SKM-1 (cell line): ENCODE measurements at regions not wholly inside any gene's neighbourhood (a gene's known extent, or its start where the extent isn't known, plus 50 kb on each side); places are given as distances from the start of the nearest gene placed in this dataset.
"Not testable (repeated sequence)": the region's sequence is repeated elsewhere in the genome, so short reads cannot be mapped to it uniquely, and the experiment has no call there.

ENCODE experiments used
- DNase-seq: peaks from one replicate; lab custom pipeline; 2025; ENCODE audit not compliant: unreplicated experiment; lab: John Stamatoyannopoulos, UW

- DNase-seq = no peak
These were observed 468.8 kb upstream of the KIF2B start for GRCh38 chr17:53353919-53354351.

- DNase-seq = no peak
These were observed 477.9 kb upstream of the KIF2B start for GRCh38 chr17:53344778-53345177.

DNA sequence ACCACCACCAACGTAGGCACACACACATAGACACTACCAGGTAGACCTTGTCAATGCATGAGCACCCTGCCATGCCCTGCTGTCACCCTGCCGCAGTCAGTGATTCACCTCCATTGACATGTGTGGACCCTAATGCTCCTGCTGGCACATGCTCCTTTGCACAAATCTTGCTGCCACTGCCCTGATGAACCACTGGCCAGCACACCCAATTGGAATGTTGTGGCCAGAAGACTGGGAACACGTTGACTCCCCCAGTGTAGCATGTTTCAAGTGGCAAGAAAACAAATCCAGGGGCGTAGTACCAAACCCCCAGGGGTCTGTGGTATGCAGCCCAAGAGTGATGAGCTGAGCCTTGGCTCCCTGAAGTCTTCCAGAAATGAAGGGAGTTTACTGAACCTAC, 486.4 kb upstream of the KIF2B start:
- DNase-seq = no peak

DNA sequence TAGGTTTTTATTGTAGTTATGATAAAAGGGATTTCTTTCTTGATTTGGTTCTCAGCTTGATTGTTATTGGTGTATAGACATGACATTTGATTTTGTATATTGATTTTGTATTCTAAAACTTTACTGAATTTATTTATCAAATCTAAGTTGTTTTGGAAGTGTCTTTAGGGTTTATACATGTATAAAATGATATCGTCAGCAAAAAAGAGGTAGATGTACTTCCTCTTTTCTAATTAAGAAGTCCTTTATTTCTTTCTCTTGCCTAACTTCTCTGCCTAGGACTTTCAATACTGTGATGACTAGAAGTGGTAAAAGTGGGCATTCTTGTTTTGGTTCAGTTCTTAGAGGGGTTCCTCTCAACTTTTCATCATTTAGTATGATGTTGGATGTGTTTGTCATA, 487.3 kb upstream of the KIF2B start:
- no peak for DNase-seq

GRCh38 chr17:53330756-53331155, 492.0 kb upstream of the KIF2B start:
- no peak for DNase-seq

DNA sequence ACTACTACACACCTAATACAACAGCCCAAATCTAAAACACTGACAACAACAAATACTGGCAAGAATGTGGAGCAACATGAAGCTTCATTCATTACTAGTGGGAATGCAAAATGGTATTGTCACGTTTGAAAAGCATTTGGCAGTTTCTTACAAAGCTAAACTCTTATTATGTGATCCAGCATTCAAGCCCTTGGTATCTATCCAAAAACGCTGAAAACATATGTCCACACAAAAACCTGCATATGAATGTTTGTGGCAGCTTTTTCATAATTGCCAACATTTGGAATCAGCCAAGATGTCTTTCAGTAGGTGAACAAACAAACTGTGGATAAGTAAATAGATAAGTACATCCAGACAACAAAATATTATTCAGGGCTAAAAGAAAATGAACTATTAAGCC, 501.1 kb upstream of the KIF2B start:
- no peak for DNase-seq

DNA sequence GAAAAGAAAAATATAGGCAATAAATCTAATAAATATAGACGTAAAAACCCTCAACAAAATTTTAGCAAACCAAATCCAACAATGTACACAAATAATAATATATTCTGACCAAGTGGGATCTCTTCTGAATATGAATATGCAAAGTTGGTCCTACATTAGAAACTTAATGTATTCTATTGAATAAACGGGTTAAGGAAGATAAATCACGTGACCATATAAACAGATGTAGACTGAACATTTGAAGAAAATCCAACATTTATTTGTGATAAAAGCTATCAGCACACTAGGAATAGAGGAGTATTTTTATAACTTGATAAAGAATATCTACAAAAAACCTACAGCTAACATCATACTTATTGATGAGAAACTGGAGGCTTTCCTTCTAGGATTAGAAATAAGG, 502.8 kb upstream of the KIF2B start:
- DNase-seq = no peak

GRCh38 chr17:53316988-53317387, 505.7 kb upstream of the KIF2B start:
- DNase-seq = no peak

DNA sequence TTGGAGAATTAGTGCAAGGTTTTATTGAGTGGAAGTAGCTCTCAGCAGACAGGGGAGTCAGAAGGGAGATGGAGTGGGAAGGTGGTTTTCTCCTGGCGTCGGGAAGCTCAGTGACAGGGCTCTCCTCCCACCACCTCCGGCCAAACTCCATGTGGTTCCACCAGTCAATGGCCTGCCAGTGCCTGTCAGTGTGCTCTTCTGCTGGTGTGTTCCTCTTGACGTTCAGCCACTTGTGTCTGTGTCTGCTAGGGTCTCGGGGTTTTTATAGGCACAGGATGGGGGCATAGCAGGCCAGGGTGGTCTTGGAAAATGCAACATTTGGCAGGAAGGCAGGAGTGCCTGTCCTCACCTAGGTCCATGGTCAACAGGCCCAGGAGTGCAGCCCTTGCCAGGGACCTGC, 506.7 kb upstream of the KIF2B start:
- DNase-seq = no peak

DNA sequence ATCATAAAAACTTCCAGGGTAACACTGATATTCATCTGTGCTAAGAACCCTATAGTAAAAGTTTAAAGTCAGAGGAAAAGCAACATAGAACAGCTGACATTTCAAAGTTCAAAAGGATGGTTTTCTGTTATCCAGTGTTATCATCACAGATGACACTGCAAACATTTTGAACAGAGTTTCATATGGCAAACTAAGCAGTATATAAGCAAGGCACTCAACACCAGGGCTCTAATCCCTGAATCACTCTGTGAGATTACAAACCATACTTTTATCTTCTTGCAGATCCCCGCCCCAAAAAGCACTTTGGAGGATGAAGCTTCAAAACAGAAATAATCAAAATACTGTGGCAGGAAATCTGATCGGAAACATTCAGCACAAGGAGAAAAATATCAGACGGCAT, 508.2 kb upstream of the KIF2B start:
- no peak for DNase-seq

DNA sequence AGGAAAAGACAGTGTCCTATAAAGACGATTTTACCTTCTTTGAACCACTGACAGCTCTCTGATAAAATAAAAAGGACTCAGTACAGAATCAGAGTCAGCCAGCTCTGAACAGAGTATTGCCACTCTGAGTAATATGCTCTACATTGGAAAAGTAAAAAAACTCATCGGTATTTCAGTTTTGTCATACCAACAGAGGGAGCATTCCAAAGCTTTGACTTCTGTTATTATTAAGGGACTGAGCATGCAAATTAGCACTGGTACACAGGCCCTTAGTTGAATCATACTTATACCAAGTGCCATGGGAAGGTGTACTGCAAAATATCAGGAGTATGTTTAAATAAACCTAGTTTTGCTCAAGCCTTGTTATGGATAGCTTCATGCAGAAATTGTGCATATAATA, 509.0 kb upstream of the KIF2B start:
- DNase-seq = no peak

GRCh38 chr17:53278466-53278865, 544.3 kb upstream of the KIF2B start:
- DNase-seq = no peak

GRCh38 chr17:53273126-53273525, 549.6 kb upstream of the KIF2B start:
- no peak for DNase-seq

DNA sequence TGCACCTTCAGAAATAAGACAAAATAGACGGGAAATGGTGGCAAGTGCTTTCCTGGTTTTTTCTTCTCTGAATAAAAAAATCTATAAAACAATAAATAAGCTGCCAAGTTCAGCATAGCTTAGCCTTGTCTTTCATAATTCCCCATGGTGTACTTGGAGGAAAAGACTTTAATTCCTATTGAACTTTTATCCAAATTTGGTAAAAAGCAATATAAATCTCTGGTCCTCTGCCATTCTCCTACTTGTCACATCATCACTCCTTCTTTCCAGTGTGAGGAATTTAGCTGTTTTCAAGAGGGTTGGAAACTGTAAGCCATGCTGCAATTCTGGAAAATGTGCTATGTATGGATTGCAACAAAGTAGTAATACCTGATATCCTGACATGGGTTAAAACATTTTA, 551.8 kb upstream of the KIF2B start:
- no peak for DNase-seq

DNA sequence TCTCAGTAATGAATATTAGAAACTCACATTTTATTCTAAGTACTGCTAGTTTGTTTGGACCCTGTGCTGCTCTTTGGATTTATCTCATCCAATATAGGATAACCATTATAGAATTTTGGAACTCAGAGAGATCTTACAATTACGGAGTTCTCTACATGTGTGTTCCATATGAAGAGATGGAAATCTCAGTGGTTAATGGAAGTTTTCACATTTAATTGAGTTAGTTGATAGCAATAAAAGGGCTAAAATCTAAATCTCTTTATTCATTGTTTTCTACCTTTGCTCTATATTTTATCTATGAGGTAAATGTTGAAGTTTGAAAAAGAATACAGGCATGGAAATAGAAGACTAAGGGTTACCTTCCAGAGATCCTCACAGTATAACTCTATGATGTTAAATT, 558.0 kb upstream of the KIF2B start:
- no peak for DNase-seq

- DNase-seq = no peak
These were observed 568.6 kb upstream of the KIF2B start for GRCh38 chr17:53253956-53254597.

DNA sequence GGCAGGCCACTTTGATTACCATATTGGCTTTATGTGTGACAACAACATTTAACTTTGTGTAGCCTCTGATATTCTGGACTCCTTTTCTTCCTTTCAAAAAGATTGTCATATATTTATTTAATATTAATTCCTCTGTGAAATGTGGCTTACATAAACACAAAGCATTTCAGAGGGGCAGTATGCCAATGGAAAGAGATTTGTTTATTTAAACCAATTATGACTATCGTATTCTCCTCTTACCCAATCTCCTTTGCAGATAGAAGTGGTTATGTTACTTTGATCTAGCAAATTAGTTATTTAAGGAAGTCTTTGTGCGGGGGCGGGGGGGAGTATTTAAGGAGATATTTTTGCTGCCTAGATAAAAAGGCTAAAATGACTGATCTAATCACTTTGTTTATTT, 573.7 kb upstream of the KIF2B start:
- no peak for DNase-seq

- no peak for DNase-seq
These were observed 588.6 kb upstream of the KIF2B start for GRCh38 chr17:53234138-53234537.

DNA sequence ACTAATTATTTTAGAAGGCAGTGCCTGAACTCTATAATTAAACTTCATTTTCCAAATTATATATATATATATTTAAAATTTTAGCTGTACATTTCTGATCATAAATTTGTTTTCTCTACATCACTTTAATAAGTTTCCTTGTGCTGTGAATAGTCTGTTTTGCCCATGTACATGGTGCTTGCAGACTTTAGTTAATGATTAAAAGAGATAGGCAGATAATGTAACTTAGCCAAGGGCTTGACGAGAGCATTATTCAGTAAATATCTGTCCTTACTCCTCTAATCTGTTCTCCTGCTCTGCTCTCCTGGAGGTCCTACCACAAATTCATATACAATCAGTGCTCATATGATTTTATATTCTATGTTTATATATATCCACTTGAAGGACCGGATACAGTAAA, 595.2 kb upstream of the KIF2B start:
- no peak for DNase-seq

- no peak for DNase-seq
These were observed 595.6 kb upstream of the KIF2B start for GRCh38 chr17:53227111-53227510.

DNA sequence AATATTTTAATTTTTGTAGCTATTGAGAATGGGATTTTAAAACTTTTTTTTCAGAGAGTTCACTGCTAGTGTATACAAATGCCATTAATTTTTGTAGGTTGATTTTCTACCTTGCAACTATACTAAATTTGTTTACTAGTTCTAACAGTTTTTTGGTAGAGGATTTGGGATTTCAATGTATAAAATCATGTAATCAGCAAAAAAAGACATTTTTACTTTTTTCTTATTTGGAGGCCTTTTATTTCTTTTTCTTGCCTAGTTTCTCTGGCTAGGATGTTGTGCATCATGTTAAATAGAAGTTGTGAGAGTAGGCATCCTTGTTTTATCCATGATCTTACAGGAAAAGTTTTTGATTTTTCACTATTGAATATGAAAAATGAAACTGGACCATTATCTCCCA, 602.9 kb upstream of the KIF2B start:
- DNase-seq = no peak

GRCh38 chr17:53218723-53219122, 604.0 kb upstream of the KIF2B start:
- DNase-seq = no peak

GRCh38 chr17:53217311-53217710, 605.4 kb upstream of the KIF2B start:
- no peak for DNase-seq

- not testable (repeated sequence) for DNase-seq
These were observed 613.8 kb upstream of the KIF2B start for GRCh38 chr17:53208935-53209334.
